ENCODE measurements at regions not wholly inside any gene's neighbourhood (a gene's known extent, or its start where the extent isn't known, plus 50 kb on each side); places are given as distances from the start of the nearest gene placed in this dataset.

DNA sequence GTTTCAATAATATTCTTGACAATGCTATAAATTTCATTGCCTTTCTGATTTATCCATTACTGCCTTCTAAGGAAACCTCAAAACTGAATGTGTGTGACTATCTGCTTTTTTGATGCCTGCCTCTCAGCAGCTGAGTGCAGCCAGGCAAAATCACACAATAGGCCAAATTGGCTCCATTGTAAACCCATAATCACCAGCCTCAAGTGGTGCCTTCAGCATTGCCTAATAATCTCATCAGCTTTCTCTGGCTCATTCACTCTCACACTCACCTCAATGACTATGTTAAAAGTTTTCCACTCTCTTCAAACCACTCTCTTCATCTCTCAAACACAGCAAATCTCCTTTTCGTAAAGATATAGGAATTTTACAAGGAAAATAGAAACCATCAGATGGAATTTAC lies 182.5 kb upstream of the COL1A2 start:
- no peaks in the 10 kb centered on the region for H3K4me1 Mint-ChIP-seq (ENCODE audit: low read depth)
- H3K27me3 Mint-ChIP-seq: no peaks in the 10 kb centered on the region
- H3K27ac Mint-ChIP-seq: no peak overlapping the region
- peaks cover 5% of the 10 kb centered on the region for H3K9me3 Mint-ChIP-seq
- no peak overlapping the region for H3K4me3 Mint-ChIP-seq
- H3K36me3 Mint-ChIP-seq (ENCODE audit: low read depth): no peaks in the 10 kb centered on the region

DNA sequence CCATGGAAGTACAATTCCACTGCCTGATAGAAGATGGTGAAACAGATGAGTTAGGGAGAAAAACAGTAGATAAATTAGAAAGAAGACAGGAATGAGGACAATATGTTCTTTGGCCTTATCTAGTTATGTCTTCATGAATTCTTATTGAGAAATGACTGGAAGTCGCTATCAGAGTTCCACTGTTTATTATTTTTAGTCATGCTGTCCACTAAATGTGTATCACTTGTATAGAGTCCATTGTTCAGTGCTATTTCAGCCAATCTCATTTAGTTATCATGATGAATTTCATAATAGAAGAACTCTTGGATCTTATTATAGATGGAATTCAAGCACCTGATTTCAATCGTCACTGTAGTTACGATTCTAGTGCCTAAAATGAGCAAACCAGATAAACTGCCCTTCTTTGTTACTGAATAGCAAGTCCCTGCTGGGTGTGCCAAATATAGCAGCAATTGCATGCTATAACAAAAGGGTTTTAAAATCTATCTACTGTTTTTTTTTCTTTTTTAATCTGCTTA lies 177.7 kb upstream of the COL1A2 start:
- H3K4me1 Mint-ChIP-seq (ENCODE audit: low read depth): no peaks in the 10 kb centered on the region
- H3K27me3 Mint-ChIP-seq: no peaks in the 10 kb centered on the region
- no peaks in the 10 kb centered on the region for H3K36me3 Mint-ChIP-seq (ENCODE audit: low read depth)
- no peak overlapping the region for H3K27ac Mint-ChIP-seq
- peaks cover 4% of the 10 kb centered on the region for H3K9me3 Mint-ChIP-seq
- H3K4me3 Mint-ChIP-seq: no peak overlapping the region

DNA sequence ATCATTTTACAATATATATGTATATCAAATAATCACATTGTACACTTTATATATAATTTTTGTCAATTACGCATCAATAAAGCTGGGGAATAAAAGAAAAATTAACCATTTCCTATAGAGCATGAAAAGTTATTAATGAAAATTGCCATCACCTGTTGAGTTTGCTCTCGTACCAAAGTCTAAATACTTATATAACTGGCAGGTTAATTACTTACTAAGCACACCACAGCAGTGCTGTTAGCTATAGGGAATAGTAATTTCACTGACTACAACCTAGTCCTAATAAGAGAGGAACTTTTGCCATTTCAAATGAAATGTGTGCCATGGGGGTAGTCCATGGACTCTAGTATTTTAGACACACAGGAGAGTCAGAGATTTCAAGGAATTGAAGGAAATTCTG lies 176.9 kb upstream of the COL1A2 start:
- Mint-ChIP-seq H3K27ac (no peak overlapping the region), H3K9me3 (peaks cover 4% of the 10 kb centered on the region), H3K4me3 (no peak overlapping the region), H3K4me1 (ENCODE audit: low read depth) (no peaks in the 10 kb centered on the region), H3K27me3 (no peaks in the 10 kb centered on the region), H3K36me3 (ENCODE audit: low read depth) (no peaks in the 10 kb centered on the region)

DNA sequence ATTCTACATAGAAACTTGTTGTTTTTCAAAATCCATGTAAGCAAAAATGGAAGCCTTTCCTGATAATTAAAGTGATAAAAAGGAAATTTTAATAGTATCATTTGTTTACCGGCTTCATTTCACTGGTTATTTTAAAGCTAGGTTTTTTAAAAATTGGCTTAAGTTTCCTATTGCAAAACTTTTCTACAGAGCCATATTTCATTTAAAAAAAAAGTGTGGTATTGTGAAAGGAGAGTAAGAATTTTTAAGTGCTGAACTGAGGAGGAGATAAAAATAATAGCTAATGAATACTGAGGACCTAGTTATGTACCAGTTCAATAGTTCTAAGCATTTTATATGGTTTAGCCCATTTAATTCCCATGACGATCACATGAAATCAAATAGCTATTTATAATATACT lies 172.2 kb upstream of the COL1A2 start:
- Mint-ChIP-seq H3K9me3 (peaks cover 4% of the 10 kb centered on the region), H3K27me3 (no peaks in the 10 kb centered on the region), H3K27ac (no peak overlapping the region), H3K4me3 (no peak overlapping the region), H3K36me3 (ENCODE audit: low read depth) (no peaks in the 10 kb centered on the region), H3K4me1 (ENCODE audit: low read depth) (no peaks in the 10 kb centered on the region)

DNA sequence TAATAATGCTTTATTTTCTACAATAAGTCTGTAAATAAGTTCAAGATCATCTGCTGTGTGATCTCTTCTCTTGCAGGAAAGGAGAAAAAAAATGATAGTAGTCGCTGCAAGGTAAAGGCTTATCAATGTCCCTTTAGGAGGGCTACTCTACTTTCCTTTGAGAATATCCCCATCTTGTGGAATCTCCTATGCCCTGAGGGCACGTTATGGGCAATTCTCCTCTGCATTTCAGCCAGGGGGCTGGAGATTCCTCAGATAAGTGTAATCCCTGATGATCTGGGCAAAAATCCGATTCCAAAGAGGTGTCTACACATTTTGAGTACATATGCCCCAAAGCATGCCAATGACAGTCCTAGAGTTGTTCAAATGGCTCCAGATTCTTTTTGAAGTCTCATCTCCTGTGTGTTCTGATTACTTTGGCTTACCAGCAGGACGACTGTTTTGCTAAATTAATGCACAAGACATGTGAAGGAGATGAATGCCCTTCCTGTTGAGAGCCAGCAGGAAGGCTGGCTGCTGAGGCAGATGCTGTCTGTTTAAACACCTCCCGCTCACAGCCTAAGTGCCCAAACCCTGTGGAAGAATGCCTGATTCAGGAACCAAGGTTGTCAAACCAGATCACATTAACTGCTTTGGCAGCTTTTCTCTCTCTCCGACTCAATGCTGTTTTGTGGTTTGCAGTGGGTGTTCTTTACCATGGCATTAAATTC lies 171.2 kb upstream of the COL1A2 start:
- Mint-ChIP-seq H3K27me3 (no peaks in the 10 kb centered on the region), H3K36me3 (ENCODE audit: low read depth) (no peaks in the 10 kb centered on the region), H3K9me3 (peaks cover 4% of the 10 kb centered on the region), H3K4me3 (no peak overlapping the region), H3K27ac (no peak overlapping the region), H3K4me1 (ENCODE audit: low read depth) (no peaks in the 10 kb centered on the region)

DNA sequence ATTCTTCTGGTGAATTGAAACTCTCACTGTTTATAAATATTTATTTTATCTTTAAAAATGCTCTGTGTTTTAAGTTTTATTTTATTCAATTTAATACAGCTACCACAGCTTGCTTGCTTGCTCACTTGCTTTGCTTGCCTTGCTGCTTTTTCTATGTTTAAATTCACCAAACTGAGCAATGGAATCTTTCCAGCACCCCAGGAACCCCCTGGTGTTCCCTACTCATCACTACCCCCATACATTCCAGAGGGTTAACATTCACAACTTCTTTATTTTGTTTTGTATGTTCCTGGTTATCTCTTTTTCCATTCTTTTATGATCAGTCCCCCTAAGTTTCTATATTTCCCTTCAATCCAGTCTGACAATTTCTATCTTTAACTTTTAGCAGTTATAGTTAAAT lies 166.5 kb upstream of the COL1A2 start:
- Mint-ChIP-seq H3K36me3 (ENCODE audit: low read depth) (no peaks in the 10 kb centered on the region), H3K4me3 (no peak overlapping the region), H3K27ac (no peak overlapping the region), H3K27me3 (peaks cover 6% of the 10 kb centered on the region), H3K9me3 (no peaks in the 10 kb centered on the region), H3K4me1 (ENCODE audit: low read depth) (no peaks in the 10 kb centered on the region)

DNA sequence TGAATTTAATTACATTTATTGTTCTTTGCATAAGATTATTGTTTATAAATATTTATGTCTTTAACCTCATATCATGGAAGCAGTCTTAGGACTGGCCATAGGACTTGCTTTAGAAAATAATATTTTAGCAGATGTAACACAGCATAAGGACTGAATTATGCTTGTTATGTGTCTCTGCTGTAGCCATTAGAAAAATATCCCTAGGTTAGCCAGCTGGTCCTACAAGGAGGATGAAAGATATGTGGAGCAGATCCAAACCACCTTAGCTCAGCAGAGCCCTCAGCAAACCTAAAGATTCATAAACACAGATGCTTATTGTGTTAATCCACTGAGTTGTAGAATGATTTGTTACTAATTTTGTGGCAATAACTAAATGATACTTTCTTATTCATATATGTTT lies 166.0 kb upstream of the COL1A2 start:
- Mint-ChIP-seq H3K27me3 (peaks cover 6% of the 10 kb centered on the region), H3K9me3 (no peaks in the 10 kb centered on the region), H3K36me3 (ENCODE audit: low read depth) (no peaks in the 10 kb centered on the region), H3K4me1 (ENCODE audit: low read depth) (no peaks in the 10 kb centered on the region), H3K4me3 (no peak overlapping the region), H3K27ac (no peak overlapping the region)

DNA sequence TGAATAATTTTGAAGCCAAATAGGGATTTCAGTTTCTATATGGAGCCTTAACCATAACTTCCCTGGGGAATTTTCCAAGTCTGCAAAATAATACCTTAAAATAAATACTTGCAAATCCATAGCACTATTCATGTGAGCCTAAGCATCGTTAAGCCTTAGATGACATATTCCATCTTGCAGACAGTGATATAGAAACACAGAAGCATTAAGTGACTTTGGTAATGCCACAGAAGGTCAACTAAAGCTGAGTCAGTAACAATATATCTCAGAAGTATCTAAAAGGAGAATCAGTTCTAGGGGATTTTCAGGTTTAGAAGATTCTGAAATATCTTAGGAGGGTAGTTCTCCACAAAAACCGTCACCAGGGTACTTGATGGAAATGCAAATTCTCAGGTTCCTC lies 163.4 kb upstream of the COL1A2 start:
- H3K36me3 Mint-ChIP-seq (ENCODE audit: low read depth): no peaks in the 10 kb centered on the region
- H3K27ac Mint-ChIP-seq: no peak overlapping the region
- H3K4me1 Mint-ChIP-seq (ENCODE audit: low read depth): no peaks in the 10 kb centered on the region
- peaks cover 13% of the 10 kb centered on the region for H3K27me3 Mint-ChIP-seq
- H3K4me3 Mint-ChIP-seq: no peak overlapping the region
- H3K9me3 Mint-ChIP-seq: no peaks in the 10 kb centered on the region

DNA sequence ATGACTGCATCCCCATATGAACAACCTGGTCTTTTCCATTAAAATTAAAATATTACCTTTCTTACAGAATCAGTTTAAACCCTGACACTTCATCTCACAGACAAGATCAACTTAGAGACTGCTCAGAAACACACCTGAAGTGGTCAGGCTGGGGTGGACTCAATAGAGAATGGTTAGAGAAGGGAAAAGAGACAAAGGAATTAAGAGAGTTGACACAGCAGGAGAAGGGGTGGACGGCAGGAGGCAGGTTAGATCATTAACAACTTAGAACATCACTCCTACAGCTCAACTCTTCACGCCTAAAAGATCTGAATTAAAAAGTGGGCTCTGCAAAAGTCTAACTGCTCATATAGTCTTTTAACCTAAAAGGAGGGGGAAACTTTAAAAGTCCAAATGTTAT lies 157.7 kb upstream of the COL1A2 start:
- Mint-ChIP-seq H3K27ac (no peak overlapping the region), H3K9me3 (no peaks in the 10 kb centered on the region), H3K4me3 (no peak overlapping the region), H3K4me1 (ENCODE audit: low read depth) (no peaks in the 10 kb centered on the region), H3K27me3 (peaks cover 7% of the 10 kb centered on the region), H3K36me3 (ENCODE audit: low read depth) (no peaks in the 10 kb centered on the region)

DNA sequence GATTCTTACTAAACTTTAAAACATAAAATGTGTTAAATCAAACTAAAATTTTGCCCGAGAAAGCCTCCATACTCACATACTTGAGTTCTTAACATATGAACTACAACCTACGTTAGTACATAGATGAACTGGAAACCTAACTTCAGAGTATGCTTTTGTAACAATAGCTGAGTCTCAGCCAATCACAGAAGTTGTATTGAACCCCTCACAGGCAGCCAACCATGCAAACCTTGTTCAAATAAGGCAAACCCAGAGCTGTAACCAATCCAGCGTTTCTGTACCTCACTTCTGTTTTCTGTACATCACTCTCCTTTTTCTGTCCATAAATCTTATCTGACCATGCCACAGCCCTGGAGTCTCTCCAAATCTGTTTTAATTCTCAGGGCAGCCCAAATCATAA lies 157.3 kb upstream of the COL1A2 start:
- H3K36me3 Mint-ChIP-seq (ENCODE audit: low read depth): no peaks in the 10 kb centered on the region
- H3K27me3 Mint-ChIP-seq: peaks cover 7% of the 10 kb centered on the region
- no peak overlapping the region for H3K27ac Mint-ChIP-seq
- H3K4me3 Mint-ChIP-seq: no peak overlapping the region
- no peaks in the 10 kb centered on the region for H3K4me1 Mint-ChIP-seq (ENCODE audit: low read depth)
- H3K9me3 Mint-ChIP-seq: no peaks in the 10 kb centered on the region

DNA sequence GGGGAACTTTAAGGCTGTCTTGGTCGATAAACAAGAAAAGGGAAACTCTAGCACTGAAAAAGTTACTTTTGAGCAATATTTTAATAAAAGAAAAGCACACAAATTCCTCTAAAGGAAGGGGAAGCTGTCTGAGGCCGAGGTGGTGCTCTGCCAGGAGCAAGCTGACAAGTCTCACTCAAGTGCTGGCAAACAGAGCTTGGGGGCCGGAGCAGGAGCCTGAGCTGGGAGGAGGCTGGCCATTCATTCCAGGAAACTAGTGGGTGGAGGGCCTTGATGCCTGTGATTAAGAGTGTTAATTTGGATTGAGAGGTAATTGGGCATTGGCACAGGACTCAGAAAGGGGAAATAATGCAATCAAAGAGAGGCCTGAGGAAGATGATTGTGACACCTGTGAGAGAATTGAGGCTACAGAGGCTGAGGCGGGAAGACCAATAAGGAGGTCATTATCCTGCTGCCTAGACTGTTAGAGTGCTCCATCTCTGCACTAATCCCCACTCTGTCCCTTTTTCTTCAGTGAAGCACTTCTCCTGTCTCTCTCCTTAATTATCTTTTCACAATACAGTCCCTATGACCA lies 154.9 kb upstream of the COL1A2 start:
- no peaks in the 10 kb centered on the region for H3K27me3 Mint-ChIP-seq
- H3K36me3 Mint-ChIP-seq (ENCODE audit: low read depth): no peaks in the 10 kb centered on the region
- no peaks in the 10 kb centered on the region for H3K9me3 Mint-ChIP-seq
- no peak overlapping the region for H3K27ac Mint-ChIP-seq
- H3K4me1 Mint-ChIP-seq (ENCODE audit: low read depth): no peaks in the 10 kb centered on the region
- H3K4me3 Mint-ChIP-seq: no peak overlapping the region

DNA sequence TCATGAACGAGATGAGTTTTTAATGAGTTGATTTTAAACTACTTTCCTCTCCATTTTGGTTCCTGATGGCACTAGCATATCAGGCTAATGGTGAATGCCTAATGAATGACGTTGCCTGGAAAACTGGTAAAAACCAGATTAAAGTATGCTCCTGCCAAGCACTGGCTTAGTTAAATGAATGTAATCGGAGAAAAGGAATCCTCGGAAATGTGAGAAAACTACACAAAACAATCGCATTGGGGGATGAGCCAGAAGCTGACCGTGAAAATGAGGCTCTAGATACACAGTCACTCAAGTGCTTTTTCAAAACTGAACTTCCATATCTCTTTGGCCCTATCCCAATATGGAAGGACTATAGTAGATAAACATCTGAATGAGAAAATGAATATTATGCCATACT lies 153.8 kb upstream of the COL1A2 start:
- no peaks in the 10 kb centered on the region for H3K9me3 Mint-ChIP-seq

DNA sequence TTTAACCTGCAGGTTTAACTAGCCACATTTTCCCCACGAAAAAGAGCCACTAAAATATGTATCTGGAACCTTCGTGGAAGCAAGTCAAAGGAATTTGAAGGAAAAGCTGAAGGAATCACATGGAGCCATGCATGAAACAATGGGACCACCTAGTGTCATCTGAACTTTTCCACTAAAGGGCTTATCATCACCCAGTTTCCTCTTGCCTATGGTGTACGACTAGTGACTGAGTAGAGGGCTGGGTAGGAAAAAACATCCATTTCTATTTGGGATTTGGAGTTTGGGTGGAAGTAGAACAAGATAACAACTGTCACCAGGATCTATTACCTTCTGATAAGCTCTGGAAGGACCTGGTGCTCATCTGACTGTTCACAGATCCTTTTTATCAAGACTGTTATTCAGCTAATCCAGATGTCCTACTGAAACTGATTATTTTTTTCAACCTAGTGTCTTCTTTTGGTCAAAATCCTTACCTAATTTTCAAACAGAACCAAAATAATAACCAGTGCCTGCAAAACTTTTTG lies 153.2 kb upstream of the COL1A2 start:
- Mint-ChIP-seq H3K4me1 (ENCODE audit: low read depth) (no peaks in the 10 kb centered on the region), H3K4me3 (no peak overlapping the region), H3K27me3 (no peaks in the 10 kb centered on the region), H3K27ac (no peak overlapping the region), H3K9me3 (no peaks in the 10 kb centered on the region), H3K36me3 (ENCODE audit: low read depth) (no peaks in the 10 kb centered on the region)

More for the DNA sequence above, 153.8 kb upstream of the COL1A2 start:
- no peak overlapping the region for H3K4me3 Mint-ChIP-seq
- H3K4me1 Mint-ChIP-seq (ENCODE audit: low read depth): no peaks in the 10 kb centered on the region
- no peak overlapping the region for H3K27ac Mint-ChIP-seq
- no peaks in the 10 kb centered on the region for H3K27me3 Mint-ChIP-seq
- H3K36me3 Mint-ChIP-seq (ENCODE audit: low read depth): no peaks in the 10 kb centered on the region

DNA sequence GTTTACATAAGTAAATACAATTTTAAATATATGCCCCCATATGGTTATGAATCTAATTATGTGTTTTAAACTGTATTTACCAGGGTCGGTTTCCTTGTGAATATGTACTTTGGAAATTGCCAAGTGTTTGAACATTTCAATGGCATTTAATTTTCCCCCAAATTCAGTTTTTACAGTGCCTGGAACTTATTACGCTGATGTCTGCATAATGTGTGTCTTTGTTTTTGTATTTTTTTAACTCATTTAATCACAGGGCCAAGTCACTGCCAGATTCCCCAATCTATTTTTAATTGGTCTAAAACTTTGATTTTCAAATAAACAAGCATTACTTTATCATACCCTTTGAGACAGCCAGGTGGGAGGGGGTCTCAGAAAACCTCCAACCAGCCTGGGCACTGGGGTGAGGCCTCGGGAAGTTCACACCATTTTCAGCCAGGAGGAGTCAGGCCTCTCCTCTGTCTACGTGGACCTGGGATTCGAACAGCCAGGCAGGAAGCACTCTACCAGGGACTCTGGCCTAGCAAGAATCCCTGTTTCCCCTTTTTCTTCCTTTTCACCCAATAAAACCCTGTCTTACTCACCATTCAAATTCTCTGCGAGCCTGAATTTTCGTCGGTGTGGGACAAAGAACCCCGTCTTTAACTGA lies 151.5 kb upstream of the COL1A2 start:
- Mint-ChIP-seq H3K36me3 (ENCODE audit: low read depth) (no peaks in the 10 kb centered on the region), H3K27me3 (no peaks in the 10 kb centered on the region), H3K4me1 (ENCODE audit: low read depth) (no peaks in the 10 kb centered on the region), H3K4me3 (no peak overlapping the region), H3K27ac (no peak overlapping the region), H3K9me3 (no peaks in the 10 kb centered on the region)

DNA sequence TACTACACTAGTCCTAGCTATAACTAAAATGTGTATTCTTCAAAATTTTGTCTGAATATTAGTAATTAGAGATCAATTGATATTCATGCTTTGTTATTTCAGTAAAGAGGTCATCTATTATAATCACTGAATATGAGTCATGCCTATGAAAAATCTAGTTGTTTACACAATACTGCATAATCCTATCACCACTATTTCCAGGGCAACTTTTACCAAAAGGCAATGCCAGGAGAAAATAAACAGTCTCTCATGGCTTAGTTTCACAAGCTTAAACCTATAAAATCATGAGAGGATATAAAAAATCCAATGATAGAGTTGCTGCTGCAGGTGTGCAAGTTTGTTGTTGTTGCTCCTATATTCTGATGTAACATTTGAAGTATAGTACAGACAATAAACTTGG lies 149.9 kb upstream of the COL1A2 start:
- Mint-ChIP-seq H3K4me1 (ENCODE audit: low read depth) (no peaks in the 10 kb centered on the region), H3K36me3 (ENCODE audit: low read depth) (no peaks in the 10 kb centered on the region), H3K9me3 (no peaks in the 10 kb centered on the region), H3K27ac (no peak overlapping the region), H3K27me3 (no peaks in the 10 kb centered on the region), H3K4me3 (no peak overlapping the region)

Data from stimulated activated naive CD8-positive, alpha-beta T cell treated with anti-CD3 and anti-CD28 coated beads, Interleukin-15, Interleukin-2, amounts not matched to agents 100 ng/mL and 50 ng/mL, for 24 hours (primary cell).